ENCODE measurements at regions not wholly inside any gene's neighbourhood (a gene's known extent, or its start where the extent isn't known, plus 50 kb on each side); places are given as distances from the start of the nearest gene placed in this dataset.

- Histone ChIP-seq H3K36me3 (ENCODE audit: control insufficient read depth in 1 of 2, insufficient read depth in 2 of 2, low read length in 2 of 2) (no peaks in the 10 kb centered on the region), H3K9ac (ENCODE audit: low read length) (no peak overlapping the region), H3K79me2 (ENCODE audit: insufficient read depth, low read length) (no peaks in the 10 kb centered on the region), H3K9me2 (ENCODE audit: insufficient read depth) (no peaks in the 10 kb centered on the region), H2AFZ (ENCODE audit: low read depth, low read length, poor library complexity, severe bottlenecking) (no peak overlapping the region), H3K4me1 (ENCODE audit: control insufficient read depth in 1 of 2, insufficient read depth in 2 of 2, low read length in 2 of 2) (no peaks in the 10 kb centered on the region), H3K27me3 (ENCODE audit: insufficient read depth, low read length) (no peaks in the 10 kb centered on the region), H3K4me3 (replicated peaks in 1 of 2; ENCODE audit: low read depth in 1 of 2, low read length in 2 of 2) (no peak overlapping the region), H4K20me1 (ENCODE audit: insufficient read depth) (no peaks in the 10 kb centered on the region), H3K4me2 (ENCODE audit: low read length) (no peak overlapping the region), H3K9me3 (ENCODE audit: control insufficient read depth in 1 of 2, insufficient read depth in 1 of 2, low read depth in 1 of 2, low read length in 2 of 2) (no peaks in the 10 kb centered on the region), H3K27ac (ENCODE audit: low read depth, low read length) (no peak overlapping the region)
- CTCF ChIA-PET, result no interaction called here
- intact Hi-C loops (cut with micrococcal nuclease), result no loop called here
- DNase-seq (ENCODE audit: low read depth, low spot score) (no peak), ATAC-seq (no peak)
- BruUV-seq (replicated peaks), result no TSS peak
- RAD21 ChIA-PET (ENCODE audit: low non-redundant PET in 1 of 2, low total read pairs in 2 of 2, uncharacterized antibody in 2 of 2, unreplicated experiment in 2 of 2), result no interaction called here
- no peak for TF ChIP-seq ZNF274 (IDR thresholded peaks at IDR 0.05; ENCODE audit: low read depth, low read length)
- TF ChIP-seq SIN3A (IDR thresholded peaks at IDR 0.05; ENCODE audit: low read depth), result no peak
- no peak for TF ChIP-seq CEBPB (IDR thresholded peaks at IDR 0.05; ENCODE audit: low read depth)
- no peak for TF ChIP-seq MAX (IDR thresholded peaks at IDR 0.05)
- no peak for TF ChIP-seq SRF (IDR thresholded peaks at IDR 0.05; ENCODE audit: low read depth)
- TF ChIP-seq EZH2phosphoT487 (IDR thresholded peaks at IDR 0.05; ENCODE audit: borderline replicate concordance), result no peak
- TF ChIP-seq JUND (IDR thresholded peaks at IDR 0.05), result no peak
- no peak for TF ChIP-seq SP1 (IDR thresholded peaks at IDR 0.05; ENCODE audit: low read depth)
- TF ChIP-seq FOSL1 (IDR thresholded peaks at IDR 0.05; ENCODE audit: low read depth), result no peak
- TF ChIP-seq POLR2AphosphoS5 (IDR thresholded peaks at IDR 0.05; ENCODE audit: low read depth, low read length), result no peak
- no peak for TF ChIP-seq ELF1 (IDR thresholded peaks at IDR 0.05; ENCODE audit: borderline replicate concordance, low read depth)
- no peak for TF ChIP-seq EGR1 (IDR thresholded peaks at IDR 0.05; ENCODE audit: low read depth)
- POLR2A ChIA-PET, result no interaction called here
Measured at GRCh38 chr6:14512246-14512645, 394.7 kb downstream of the CD83 start.

GRCh38 chr6:14513496-14514393 is 396.2 kb downstream of the CD83 start:
- intact Hi-C loops (cut with micrococcal nuclease), result no loop called here
- ChIA-PET RAD21 (ENCODE audit: low non-redundant PET in 1 of 2, low total read pairs in 2 of 2, uncharacterized antibody in 2 of 2, unreplicated experiment in 2 of 2) (no interaction called here), CTCF (no interaction called here), POLR2A (no interaction called here)
- H3K27ac ChIP-seq (ENCODE audit: low read depth, low read length), result no peak overlapping the region
- H4K20me1 ChIP-seq (ENCODE audit: insufficient read depth), result no peaks in the 10 kb centered on the region
- H3K4me3 ChIP-seq (replicated peaks in 1 of 2; ENCODE audit: low read depth in 1 of 2, low read length in 2 of 2), result no peak overlapping the region
- H3K79me2 ChIP-seq (ENCODE audit: insufficient read depth, low read length), result no peaks in the 10 kb centered on the region
- DNase-seq (ENCODE audit: low read depth, low spot score) (no peak), ATAC-seq (no peak)
- no peak overlapping the region for H2AFZ ChIP-seq (ENCODE audit: low read depth, low read length, poor library complexity, severe bottlenecking)
- no peak overlapping the region for H3K9ac ChIP-seq (ENCODE audit: low read length)
- BruUV-seq (replicated peaks), result no TSS peak
- no peaks in the 10 kb centered on the region for H3K4me1 ChIP-seq (ENCODE audit: control insufficient read depth in 1 of 2, insufficient read depth in 2 of 2, low read length in 2 of 2)
- no peaks in the 10 kb centered on the region for H3K27me3 ChIP-seq (ENCODE audit: insufficient read depth, low read length)
- H3K36me3 ChIP-seq (ENCODE audit: control insufficient read depth in 1 of 2, insufficient read depth in 2 of 2, low read length in 2 of 2), result no peaks in the 10 kb centered on the region
- no peaks in the 10 kb centered on the region for H3K9me2 ChIP-seq (ENCODE audit: insufficient read depth)
- no peak overlapping the region for H3K4me2 ChIP-seq (ENCODE audit: low read length)
- H3K9me3 ChIP-seq (ENCODE audit: control insufficient read depth in 1 of 2, insufficient read depth in 1 of 2, low read depth in 1 of 2, low read length in 2 of 2), result no peaks in the 10 kb centered on the region
- no peak for TF ChIP-seq EZH2phosphoT487 (IDR thresholded peaks at IDR 0.05; ENCODE audit: borderline replicate concordance)
- no peak for TF ChIP-seq ELF1 (IDR thresholded peaks at IDR 0.05; ENCODE audit: borderline replicate concordance, low read depth)
- TF ChIP-seq REST (IDR thresholded peaks at IDR 0.05; ENCODE audit: low read depth), result no peak
- no peak for TF ChIP-seq EZH2 (IDR thresholded peaks at IDR 0.05)
- TF ChIP-seq ATF3 (IDR thresholded peaks at IDR 0.05), result no peak
- TF ChIP-seq TCF7L2 (IDR thresholded peaks at IDR 0.05; ENCODE audit: borderline replicate concordance, extremely low read depth, insufficient read depth, insufficient read length), result no peak

Data from HCT116 (cell line).